ENCODE measurements at regions not wholly inside any gene's neighbourhood (a gene's known extent, or its start where the extent isn't known, plus 50 kb on each side); places are given as distances from the start of the nearest gene placed in this dataset.

DNA sequence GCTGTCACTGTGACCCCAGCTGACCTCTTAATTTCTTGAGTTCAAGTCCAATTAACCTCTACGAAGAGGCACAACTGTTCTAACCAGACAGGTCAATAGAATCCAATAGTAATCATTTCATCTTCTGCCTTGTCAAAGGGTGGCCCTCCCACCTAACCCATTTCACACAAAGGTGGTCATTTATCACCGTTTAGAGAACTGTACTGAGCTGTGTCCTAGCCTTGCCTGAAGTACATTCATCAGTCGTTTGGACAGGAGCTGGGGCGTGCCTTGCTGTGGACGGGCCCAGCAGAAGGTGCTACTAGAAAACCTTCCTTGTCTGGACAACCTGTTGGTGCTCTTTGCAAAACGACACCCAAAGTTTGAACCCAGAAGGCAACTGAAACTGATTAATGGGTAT lies 605.4 kb downstream of the ISL1 start:
- DNase-seq (ENCODE audit: low read depth) = no peak
- TF ChIP-seq, protein P1, sequence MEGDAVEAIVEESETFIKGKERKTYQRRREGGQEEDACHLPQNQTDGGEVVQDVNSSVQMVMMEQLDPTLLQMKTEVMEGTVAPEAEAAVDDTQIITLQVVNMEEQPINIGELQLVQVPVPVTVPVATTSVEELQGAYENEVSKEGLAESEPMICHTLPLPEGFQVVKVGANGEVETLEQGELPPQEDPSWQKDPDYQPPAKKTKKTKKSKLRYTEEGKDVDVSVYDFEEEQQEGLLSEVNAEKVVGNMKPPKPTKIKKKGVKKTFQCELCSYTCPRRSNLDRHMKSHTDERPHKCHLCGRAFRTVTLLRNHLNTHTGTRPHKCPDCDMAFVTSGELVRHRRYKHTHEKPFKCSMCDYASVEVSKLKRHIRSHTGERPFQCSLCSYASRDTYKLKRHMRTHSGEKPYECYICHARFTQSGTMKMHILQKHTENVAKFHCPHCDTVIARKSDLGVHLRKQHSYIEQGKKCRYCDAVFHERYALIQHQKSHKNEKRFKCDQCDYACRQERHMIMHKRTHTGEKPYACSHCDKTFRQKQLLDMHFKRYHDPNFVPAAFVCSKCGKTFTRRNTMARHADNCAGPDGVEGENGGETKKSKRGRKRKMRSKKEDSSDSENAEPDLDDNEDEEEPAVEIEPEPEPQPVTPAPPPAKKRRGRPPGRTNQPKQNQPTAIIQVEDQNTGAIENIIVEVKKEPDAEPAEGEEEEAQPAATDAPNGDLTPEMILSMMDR (IDR thresholded peaks at IDR 0.05; ENCODE audit: insufficient read depth, low read depth, low read length, missing control alignments) = no peak
- H3K4me3 ChIP-seq (ENCODE audit: low read length) = no peak overlapping the region

DNA sequence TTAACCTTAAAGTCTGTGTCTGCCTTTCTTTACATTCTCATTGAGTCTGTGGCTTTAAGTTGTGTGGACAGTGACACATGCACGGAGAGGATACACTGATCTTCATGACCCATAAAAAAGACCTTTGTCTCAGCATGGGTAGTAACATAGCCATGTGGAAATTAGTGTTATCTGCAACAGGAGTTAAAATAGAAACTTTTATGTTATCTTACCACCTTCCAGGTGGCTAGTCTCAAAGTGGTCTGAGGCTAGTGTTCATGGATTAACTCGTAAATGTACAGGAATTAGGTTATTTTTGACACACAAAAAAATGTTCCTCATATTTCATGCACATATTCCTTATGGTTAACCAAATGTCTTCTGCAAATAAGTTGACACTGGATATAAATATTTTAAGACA lies 607.0 kb downstream of the ISL1 start:
- TF ChIP-seq, protein P1 (IDR thresholded peaks at IDR 0.05; ENCODE audit: insufficient read depth, low read depth, low read length, missing control alignments) = no peak
- no peak overlapping the region for H3K4me3 ChIP-seq (ENCODE audit: low read length)
- no peak for DNase-seq (ENCODE audit: low read depth)

DNA sequence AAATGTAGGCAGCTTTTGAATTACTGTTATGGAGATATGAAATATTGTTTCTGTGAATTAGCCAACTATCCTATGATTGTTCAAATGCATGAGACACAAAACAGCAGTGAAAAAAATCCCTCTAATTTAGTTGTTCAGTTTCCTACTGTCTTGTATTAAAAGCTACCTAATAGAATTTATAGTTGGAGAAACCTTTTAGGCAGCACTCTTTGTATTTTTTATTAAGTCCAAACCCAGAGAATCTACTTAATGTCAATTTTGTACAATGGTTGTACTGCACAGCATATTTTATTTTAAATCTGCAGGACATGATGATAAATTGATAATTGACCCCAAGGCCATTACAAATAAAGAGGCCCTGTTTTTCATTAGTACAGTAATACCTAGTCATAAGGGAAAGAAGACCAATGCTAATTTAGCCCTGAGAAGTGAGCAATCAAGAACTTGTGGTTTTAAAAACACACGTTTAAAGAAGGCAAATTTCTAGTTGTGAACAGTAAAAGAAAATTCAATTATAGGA lies 607.5 kb downstream of the ISL1 start:
- TF ChIP-seq, protein P1 (IDR thresholded peaks at IDR 0.05; ENCODE audit: insufficient read depth, low read depth, low read length, missing control alignments) = no peak
- no peak overlapping the region for H3K4me3 ChIP-seq (ENCODE audit: low read length)
- DNase-seq (ENCODE audit: low read depth) = no peak

DNA sequence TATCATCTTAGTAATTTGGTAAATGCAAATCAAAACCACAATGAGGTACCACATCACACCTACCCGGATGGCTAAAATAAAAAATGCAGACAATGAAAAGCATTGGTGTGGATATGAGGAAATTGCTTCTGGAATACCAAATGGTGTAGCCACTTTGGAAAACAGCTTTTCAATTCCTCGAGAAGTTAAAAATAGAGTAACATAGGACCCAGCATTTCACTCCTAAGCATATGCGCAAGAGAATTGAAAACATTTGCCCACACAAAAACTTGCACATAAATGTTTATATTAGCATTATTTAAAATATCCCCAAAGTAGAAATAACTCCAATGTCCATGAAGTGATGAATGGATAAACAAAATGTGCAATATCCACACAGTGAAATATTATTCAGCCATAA lies 608.7 kb downstream of the ISL1 start:
- no peak overlapping the region for H3K4me3 ChIP-seq (ENCODE audit: low read length)
- TF ChIP-seq, protein P1 (IDR thresholded peaks at IDR 0.05; ENCODE audit: insufficient read depth, low read depth, low read length, missing control alignments) = no peak
- DNase-seq (ENCODE audit: low read depth) = no peak

DNA sequence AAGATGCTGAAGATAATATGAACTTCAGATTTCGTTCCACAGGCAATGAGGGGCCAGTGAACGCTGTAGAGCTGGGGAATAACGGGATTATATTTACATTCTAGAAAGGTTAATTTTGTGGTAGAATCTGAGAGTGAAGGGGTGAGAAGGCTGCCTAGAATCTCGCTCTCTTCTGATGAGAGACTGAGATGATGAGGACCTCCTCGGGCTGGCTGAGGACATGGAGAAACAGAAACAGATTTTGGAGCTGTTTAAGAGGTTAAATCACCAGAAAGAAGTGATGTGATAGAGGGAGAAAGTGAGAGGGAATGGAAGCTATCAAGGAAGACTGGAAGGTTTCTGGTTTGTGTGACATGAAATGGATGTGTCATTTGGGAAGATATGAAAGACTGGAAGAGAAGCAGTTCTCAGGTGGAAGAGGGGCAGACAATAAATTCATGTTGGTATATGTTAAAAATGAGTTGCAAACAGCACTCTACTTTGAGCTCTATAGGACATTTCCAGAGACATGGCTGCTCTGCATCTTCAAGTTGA lies 612.6 kb downstream of the ISL1 start:
- no peak overlapping the region for H3K4me3 ChIP-seq (ENCODE audit: low read length)
- TF ChIP-seq, protein P1 (IDR thresholded peaks at IDR 0.05; ENCODE audit: insufficient read depth, low read depth, low read length, missing control alignments) = no peak
- DNase-seq (ENCODE audit: low read depth) = no peak

DNA sequence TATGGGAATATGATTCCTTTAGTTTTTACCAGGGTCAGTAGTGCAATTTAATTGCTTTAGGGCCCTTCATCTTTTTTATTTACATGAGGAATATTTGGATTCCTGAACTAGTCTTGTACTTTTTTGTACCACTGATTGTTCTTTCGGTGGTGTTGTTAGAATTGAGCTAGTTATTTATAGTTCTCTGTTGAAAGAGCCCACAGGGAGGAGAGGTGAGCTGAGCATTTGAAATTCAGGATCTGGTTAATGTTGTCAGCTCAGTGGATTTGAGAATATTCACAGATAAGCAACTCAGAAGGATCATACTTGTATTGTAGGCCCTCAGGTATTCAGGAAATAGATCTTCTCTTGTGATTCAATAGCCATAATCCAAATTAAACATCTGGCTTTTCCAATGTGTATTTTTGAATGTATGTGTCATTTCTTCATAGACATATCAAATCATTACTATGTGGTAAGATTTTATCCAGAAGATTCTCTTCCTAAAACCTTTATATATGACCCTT lies 613.2 kb downstream of the ISL1 start:
- TF ChIP-seq, protein P1 (IDR thresholded peaks at IDR 0.05; ENCODE audit: insufficient read depth, low read depth, low read length, missing control alignments) = no peak
- no peak for DNase-seq (ENCODE audit: low read depth)
- no peak overlapping the region for H3K4me3 ChIP-seq (ENCODE audit: low read length)

DNA sequence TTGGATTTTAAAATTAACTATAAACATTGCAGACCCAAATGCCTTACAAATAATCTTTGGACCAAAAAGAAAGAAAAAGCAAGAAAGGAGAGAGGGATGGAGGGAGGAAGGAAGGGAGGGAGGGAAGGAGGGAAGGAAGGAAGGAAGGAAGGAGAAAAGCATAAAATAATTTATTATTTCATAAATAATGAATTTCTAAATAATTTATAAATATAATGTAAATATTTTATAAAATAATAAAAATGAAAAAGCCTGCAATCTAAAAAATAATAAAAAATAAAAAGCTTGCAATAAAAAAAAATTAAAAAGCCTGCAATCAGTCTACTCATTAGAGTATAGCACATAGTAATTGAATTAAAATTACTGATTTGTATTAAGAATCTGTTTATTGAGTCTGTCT lies 614.3 kb downstream of the ISL1 start:
- H3K4me3 ChIP-seq (ENCODE audit: low read length) = no peak overlapping the region
- TF ChIP-seq, protein P1 (IDR thresholded peaks at IDR 0.05; ENCODE audit: insufficient read depth, low read depth, low read length, missing control alignments) = no peak
- DNase-seq (ENCODE audit: low read depth) = no peak

Measured in epithelial cell of esophagus (primary cell).